ENCODE measurements at regions not wholly inside any gene's neighbourhood (a gene's known extent, or its start where the extent isn't known, plus 50 kb on each side); places are given as distances from the start of the nearest gene placed in this dataset.
"Not testable (repeated sequence)": the region's sequence is repeated elsewhere in the genome, so short reads cannot be mapped to it uniquely, and the experiment has no call there.

DNA sequence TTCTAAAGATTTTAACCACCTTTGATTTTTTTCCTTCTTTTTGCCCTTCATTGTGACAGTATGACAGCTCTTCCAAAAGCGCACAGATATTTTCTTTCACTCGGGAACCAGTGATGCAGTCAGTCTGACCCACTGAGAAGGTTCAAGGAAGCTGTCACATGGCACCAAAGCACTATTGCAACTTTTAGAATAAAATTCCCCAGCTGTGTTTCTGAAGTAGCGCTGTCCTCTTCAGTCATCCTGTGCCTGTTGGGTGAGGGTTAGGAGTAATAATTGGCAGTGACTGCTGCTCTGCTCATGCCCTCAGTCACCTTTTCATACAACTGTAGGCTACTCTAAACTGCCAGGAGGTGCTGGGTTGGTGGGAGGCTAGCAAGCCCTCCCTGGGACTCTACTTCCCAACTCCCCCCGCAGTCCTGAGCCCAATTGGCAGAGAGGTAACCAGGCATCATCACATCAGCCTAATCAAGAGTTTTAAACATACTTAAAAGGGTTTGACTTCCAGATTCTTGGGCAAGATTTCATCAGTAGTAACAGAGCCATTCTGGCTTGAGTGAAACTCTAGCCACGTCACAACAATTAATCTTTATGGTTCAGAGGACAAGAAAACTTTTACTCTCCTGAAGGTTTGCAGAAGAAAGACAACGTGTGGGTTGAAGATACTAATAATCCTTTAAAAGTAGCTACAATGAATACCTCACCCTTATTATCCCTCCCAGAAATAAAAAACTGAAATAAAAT lies 473.3 kb downstream of the FBXO15 start:
- no peak for DNase-seq

DNA sequence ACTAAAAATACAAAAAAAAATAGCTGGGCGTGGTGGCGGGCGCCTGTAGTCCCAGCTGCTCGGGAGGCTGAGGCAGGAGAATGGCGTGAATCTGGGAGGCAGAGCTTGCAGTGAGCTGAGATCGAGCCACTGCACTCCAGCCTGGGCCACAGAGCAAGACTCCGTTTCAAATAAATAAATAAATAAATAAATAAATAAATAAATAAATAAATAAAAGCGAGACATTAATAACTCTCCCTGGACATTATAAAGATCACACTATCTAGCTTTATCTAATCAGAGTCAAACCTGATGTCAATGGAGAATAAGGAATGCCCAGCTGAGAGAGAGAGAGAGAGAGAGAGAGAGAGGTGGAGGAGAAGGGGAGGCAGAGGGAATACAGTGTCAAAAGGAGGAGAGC lies 476.2 kb downstream of the FBXO15 start:
- DNase-seq = not testable (repeated sequence)

DNA sequence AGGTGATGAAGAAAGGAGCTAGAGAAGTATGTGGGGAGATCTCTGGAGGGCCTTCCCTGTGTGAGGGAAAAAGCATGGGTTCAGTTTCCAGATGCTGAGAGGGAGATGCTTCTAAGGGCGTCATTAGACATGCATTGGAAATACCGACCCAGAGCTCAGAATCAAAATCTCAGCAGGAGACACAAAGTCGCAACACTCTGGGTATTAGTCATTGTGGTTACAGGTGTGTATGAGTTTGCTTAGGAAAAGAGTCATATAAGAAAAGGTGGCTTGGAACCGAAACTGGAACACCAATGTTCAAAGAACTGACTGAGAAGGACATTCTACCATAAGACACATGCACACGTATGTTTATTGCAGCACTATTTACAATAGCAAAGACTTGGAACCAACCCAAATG lies 477.1 kb downstream of the FBXO15 start:
- no peak for DNase-seq

DNA sequence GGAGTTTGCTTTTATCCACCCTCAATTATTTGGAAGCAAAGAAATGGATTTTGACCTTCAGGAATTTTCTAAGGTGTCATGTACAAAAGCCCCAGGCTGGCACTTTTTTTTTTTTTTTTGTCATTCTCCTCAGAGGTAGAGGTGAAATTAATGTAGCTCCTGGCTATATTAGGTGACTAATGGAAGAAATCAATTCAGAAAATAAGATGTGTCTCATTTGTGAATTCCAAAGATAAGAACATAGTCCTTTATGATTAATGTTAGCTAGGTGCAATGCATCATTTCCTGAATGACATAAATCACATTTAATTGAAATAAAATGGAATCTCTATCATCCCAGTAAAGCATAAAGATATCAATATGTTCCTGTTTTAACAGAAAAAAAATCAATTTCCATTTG lies 477.6 kb downstream of the FBXO15 start:
- no peak for DNase-seq

DNA sequence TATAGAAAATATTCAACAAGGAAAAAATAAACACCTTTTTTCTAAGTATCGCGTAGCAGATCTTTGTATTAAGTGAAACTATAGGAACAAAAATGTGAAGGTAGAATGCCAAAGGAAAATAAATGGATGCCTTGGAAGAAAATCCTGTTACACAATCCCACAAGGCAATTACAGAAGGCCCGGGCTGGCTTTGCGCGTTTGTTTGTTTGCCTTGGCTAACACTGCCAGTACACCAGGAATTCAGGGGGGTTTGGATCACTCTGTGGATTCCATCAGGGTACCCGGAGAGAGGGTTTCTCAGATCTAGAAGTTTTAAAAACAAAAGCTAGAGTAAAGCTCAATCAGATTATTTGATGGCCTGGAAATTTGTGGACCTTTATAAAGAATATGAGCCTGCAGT lies 478.3 kb downstream of the FBXO15 start:
- DNase-seq = no peak

DNA sequence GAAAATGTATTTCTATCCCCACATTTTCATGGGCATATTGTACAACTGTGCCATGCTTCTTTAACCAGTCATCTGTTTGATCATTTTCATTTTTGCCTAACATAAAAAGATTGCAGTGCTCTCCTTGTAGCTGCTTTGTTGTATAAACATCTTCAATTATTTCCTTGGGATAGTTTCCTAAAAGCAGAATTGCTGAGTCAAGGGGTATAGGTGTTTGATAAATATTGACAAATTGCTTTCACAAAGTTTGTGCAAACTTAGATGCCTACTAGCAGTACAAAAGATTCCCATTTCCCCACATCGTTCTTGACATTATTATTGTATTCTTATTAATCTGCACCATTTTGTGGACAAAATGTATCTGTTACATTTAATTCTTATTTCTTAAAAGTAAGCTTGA lies 479.6 kb downstream of the FBXO15 start:
- DNase-seq = no peak

DNA sequence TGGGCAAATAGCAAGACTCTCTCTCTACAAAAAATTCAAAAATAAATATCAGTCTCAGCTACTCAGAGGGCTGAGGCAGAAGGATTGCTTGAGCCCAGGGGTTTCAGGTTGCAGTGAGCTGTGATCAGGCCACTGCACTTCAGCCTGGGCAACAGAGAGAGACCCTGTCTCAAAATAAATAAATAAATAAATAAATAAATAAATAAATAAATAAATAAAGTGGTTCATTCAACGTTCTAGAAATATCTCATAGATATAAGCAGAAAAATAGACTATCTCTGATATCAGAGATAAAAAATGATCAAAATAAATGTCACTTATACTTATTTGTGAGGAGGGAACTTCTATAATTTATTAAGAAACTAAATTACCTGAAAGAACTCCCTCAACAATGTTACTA lies 480.9 kb downstream of the FBXO15 start:
- no peak for DNase-seq

DNA sequence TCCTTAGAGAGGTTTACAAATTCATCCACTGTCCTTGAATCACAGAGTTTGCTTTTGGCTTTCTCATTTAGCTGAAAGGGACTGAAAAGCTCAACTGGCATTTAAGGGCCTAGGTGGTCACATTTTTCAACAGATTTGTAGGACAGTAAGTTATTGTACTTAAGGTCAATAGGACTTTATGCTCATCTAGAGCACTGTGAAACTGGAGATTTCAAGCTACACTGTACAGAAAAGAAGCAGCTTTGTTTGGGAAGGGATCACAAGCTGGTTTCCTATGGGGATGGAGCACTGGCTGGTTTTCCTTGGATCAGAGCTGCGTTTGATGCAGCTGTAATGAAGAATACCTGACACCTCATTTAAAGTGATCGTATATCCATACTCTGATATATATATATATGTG lies 482.7 kb downstream of the FBXO15 start:
- DNase-seq = no peak

DNA sequence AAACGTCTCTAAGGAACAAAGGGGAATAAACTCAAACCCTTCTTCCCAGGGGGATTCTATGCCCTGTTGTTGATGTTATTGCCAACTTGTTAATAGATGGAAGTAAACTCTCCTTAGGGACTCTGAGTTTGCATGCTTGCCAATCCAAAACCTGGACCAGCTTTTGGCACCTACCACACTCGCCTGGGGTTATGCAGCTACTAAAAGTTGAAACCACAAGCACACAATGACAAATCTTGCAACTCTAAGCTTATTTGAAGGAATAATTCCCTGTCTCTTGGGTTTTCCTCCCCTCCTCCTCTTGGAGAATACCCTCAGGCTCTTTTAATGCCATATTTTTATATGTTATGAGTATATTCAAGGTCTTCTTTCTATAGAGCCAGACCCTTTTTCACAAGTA lies 484.1 kb downstream of the FBXO15 start:
- DNase-seq = no peak

DNA sequence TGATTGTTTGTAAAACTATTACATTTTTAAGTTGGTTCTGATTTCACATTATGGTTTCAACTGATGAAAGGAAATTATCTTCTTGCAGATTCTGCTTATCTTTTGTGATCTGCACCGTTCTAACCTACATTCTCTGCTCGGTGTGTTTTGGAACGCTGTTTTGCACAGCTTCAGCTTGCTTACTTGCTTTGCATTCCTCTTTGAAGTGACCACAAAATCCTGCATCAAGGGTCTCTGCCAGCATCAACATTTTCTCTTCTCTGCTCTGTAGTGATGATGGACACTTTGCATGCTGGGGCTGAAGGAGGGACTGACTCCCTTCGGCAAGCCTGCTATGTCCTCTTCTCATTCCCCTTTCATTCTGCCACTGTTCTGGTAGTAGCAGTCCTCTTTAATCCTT lies 485.2 kb downstream of the FBXO15 start:
- no peak for DNase-seq

DNA sequence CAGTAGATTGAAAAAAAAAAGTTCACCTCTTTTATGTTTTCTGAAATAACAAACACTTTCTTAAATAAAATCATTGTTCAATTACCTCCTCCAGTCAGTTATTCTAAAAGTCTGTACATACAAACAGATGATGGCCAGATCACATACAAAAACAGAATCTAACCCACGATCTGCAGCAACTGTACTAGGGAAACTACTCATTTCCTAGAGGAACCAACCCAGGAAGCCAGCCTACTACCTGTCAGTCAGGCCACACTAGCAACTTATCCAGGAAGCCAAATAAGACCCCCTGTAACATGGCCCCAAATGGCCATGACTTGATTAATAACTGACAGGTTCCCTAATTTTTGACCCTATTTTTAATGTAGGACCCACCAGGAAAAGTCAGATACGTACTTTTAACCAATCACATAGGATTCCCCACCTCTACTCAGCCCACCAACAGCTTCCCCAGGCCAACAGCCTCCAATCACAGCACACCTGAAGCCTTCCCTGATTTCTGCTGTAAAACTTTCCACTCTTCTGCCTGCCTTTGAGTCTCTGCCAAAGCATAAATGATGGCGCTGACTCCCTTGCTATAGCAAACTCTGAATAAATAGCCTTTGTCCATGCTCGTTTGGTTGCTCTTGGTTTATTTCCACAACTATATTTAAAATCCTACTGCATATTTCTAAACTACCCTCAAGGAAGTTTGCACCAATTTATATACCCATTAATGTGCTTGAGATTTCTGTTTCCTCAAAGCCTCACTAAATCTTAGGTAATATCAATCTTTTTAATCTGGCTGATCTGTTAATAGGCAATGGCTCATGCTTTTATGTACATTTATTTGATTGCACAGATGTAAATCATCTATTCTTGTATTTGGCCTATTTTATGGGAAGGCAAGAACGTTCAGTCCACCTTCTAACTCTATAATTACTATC lies 486.4 kb downstream of the FBXO15 start:
- DNase-seq = no peak

DNA sequence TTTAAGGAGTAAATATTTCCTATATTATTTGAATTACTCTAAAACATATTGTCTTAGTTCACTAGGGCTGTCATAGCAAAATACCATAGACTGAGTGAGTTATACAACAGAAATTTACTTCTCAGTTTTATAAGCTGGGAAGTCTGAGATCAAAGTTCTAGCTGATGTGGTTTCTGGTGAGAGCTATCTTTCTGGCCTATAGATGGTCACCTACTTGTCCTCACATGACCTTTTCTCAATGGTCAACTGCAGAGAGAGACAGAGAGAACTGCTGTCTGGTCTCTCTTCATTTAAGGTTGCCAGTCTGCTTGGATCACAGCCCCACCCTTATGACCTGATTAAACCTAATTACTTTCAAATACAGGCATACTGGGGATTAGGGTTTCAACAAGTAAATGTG lies 490.9 kb downstream of the FBXO15 start:
- no peak for DNase-seq

DNA sequence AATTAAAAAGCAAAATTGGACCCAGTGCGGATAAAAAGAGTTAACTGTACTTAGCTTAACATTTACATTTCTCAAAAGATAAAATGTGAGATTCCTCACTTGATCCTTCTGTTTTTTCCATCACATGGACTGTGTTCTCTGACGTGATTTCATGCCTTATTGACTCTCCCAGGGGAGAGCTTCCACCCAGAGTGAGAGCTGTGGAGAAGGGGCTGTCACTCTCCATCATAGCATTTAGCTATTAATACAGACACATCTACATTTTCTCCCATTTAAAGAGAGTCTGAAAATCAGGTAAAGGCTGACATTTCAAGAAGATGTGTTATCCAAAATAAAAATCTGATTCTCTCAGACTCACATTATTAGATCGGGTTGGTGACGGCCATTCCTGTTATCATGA lies 493.8 kb downstream of the FBXO15 start:
- DNase-seq = no peak

DNA sequence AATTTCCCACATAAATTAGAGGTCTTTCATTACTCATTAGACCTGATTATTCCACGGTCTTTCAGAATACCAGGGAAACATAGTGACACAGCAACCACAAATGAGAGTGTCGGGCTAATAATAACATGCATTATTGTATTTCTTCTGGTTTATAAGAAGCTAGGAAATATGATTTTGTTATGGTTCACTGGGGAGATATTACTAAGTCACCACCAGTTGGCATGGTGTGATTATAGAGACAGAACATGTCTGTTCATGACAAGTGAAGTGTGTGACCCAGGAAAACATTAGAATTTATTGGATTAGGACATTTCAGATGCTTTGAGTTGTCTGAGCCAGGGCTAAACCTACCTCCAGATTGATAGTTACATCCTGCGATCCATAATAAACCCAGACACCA lies 494.4 kb downstream of the FBXO15 start:
- DNase-seq = no peak

DNA sequence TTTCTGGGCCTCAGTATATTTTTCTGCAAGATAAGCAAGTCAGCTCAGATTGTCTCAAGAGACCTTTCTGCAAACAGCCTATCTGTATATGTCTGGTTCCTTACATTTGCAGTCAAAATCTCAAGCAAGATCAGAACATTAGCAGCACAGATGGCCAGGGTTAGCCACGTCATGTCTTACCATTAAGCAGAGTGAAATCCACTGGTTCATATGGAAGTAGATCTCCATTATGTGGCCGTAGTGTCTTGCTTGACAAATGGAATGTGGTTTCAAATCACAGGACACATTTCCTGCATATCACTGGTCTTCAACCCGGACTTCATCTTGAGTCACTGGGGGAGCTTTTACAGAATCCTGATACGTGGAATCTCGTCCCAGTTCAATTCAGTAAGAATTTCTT lies 500.2 kb downstream of the FBXO15 start:
- DNase-seq = no peak

DNA sequence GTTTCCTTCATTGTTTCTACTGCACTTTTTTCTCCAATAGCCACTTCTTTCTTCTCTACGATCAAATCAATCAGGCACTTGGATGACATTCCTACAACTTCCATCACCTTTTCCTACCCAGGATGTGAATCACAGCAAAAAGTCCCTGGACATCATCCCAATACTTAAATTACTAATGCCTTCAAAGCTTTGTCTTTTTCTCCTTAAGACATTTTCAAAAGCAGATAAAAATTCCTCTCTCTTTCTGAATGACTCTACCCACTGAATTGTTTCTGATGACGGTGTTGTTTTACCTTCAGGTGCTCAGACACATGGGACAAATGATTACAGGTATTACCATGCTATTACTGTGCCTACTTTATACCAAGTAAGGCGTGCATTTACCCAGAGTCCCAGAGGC lies 500.9 kb downstream of the FBXO15 start:
- DNase-seq = no peak

DNA sequence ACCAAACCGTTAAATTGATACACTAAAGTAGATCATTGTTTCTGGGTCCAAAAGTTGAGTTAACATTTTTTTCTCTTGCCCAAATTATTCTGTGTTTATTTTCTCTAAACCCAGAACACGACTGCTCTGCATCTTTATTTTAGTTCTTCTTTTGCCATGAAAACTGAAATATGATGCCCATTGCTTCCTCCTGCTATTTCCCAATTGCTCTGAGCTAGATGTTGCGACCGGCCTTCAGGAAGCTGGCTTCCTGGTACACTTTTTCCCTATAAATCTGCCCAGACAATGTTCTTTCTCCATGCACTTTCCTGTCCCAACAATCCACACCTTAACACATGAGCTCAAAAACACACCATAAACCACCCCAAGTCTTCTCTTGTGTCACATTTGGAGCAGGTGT lies 501.4 kb downstream of the FBXO15 start:
- no peak for DNase-seq

DNA sequence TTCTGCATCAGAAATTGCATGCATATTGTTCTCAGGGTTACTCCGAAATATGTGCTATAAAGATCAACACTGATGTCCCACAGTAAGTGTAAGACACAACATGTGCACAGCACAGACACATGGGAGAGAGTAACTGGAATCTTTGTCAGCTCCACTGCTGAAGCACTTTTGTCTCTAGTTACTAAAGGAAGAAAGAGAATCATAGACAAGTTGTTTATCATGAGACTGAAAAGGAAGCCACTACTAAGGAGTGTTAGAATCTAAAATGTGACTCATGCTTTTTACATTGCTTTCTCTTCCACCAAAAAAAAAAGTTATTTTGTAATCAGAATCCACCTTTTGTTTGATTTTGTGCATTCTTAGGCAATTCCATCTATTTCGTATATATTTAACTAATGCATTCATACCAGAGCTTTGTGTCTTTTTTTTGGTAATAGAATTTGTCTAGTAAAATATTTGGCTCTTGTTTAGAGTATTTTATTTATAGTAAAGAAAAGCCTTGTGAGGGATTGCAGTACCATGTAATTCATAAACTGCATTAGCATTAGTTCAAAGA lies 502.4 kb downstream of the FBXO15 start:
- DNase-seq = no peak

DNA sequence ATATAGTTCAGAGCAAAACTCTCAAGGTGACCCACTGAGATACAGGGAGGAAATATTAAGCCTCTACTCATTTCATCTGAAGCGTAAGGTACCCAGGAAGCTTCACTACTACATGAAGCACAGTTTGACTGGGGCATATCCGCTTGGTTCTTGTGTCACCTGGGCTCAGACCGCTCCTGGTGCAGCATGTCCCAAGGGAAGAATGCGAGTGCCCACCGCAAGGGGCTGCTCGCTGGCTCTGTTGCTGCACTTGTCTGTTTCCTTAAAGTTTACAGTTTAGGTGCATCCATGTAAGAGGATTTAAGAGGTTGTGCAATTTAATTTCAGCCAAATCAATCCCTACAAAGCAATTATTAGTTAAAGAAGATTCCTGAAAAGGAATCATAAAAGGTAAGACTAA lies 507.8 kb downstream of the FBXO15 start:
- DNase-seq = no peak

DNA sequence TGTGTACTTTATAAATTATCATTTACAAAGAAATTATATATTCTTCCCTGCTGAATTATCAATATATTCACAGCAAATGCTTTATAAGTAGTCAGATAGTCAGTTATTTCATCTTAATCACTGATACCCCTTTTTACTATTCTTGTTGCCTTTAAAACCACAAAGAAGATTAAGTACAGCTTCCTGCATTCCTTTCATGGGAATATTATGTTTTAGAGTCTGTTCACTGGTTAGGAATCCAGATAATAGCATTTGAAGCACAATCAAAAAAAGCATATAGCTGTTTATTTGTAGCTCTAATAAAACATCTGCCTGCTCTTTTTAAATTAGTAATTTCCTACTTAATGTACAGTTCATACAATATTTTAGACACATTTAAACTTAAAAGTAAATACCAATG lies 508.9 kb downstream of the FBXO15 start:
- no peak for DNase-seq

DNA sequence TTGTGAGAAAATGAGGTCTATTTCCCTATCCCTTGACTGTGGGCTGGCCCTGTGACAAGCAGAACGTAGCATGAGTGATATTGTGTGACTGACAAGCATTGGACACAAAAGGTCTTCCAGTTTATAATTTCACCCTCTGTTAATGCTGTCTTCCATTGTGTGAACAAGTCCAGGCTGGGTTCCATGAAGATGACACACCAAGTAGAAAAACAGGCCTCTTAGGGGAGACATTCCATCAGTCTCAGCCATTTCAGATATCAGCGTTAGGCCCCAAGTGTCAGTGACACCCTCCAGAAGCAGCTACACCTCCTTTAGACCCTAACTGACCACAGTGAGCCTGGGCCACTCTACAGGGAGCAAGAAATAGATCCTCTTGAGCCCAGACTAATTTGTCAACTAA lies 511.3 kb downstream of the FBXO15 start:
- DNase-seq = no peak

DNA sequence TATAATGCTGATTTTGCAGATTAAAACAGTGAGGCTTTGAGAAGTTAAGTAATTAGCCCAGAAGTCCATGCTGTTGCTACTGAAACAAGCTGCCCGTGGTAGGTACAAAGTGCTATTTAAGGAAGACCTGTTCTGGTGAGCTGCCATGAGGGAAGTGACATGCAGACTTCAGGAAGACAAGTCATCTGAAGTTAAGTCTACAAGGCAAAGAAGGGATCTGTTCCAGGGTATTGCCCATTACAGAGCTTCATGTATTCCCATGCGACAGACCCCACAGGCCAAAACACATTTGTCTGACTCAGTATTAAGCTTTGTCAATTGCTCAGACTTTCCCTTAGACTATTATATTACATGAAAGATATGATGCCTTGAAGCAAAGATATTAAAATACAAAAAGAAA lies 520.8 kb downstream of the FBXO15 start:
- no peak for DNase-seq

DNA sequence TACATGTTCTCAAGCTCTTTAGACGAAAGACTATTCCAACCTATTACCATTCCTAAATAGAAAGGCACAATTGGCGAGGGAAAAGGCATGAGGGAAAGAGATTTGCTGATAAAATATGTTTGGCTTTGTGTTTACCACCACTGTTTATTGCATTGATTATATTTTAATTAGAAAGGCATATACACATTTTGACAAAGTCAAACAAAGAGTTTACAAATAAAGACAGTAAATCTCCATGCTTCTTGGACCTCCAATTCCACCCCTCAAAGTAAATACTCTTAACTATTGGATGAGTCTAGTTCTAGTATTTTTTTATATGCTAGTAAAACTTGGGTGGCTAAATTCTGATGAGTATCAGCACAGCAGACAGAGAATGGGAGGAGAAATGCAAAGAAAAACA lies 521.4 kb downstream of the FBXO15 start:
- DNase-seq = no peak

DNA sequence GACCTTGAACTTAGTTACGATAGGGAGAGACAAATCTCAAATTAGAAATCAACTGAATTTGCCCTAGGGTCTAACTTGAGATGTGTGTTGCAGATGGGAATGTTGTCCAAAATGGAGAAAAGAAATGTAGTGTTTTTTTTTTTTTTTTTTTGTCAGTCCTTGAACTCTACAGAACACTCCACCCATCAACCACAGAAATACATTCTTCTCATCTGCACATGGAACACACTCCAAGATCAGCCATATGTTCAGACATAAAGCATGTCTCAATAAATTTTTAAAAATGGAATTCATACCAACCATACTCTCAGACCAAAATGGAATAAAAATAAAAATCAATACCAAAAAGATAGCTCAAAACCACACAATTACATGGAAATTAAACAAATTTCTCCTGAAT lies 526.5 kb downstream of the FBXO15 start:
- DNase-seq = no peak

Measured in CD4-positive, alpha-beta T cell treated with Interleukin-6 for 4 hours (primary cell).